GM19351 (cell line): ENCODE measurements at regions not wholly inside any gene's neighbourhood (a gene's known extent, or its start where the extent isn't known, plus 50 kb on each side); places are given as distances from the start of the nearest gene placed in this dataset.

Experiments
- ATAC-seq: cut with Tn5 transposase; IDR thresholded peaks from one replicate; pipeline ENCODE4 v1.9.1; 2021; ENCODE audit warnings: mild to moderate bottlenecking, moderate library complexity; ENCODE audit not compliant: unreplicated experiment

- ATAC-seq, result no peak
These were observed 151.8 kb downstream of the KIF26A start for GRCh38 chr14:104290058-104290667.

- ATAC-seq, result no peak
These were observed 152.4 kb downstream of the KIF26A start for GRCh38 chr14:104290756-104291122.

GRCh38 chr14:104291123-104292000 lies 153.0 kb downstream of the KIF26A start:
- ATAC-seq, result no peak

- ATAC-seq, result no peak
These were observed 153.9 kb downstream of the KIF26A start for GRCh38 chr14:104292084-104292970.

GRCh38 chr14:104293231-104293841 lies 154.9 kb downstream of the KIF26A start:
- ATAC-seq, result no peak

GRCh38 chr14:104293851-104294627 lies 155.7 kb downstream of the KIF26A start:
- no peak for ATAC-seq

- ATAC-seq, result no peak
These were observed 156.2 kb downstream of the KIF26A start for GRCh38 chr14:104294628-104294982.

- no peak for ATAC-seq
These were observed 156.7 kb downstream of the KIF26A start for GRCh38 chr14:104294983-104295680.

- ATAC-seq, result no peak
These were observed 157.4 kb downstream of the KIF26A start for GRCh38 chr14:104295681-104296387.

- ATAC-seq, result no peak
These were observed 158.3 kb downstream of the KIF26A start for GRCh38 chr14:104296388-104297312.

- no peak for ATAC-seq
These were observed 158.9 kb downstream of the KIF26A start for GRCh38 chr14:104297313-104297704.

GRCh38 chr14:104297721-104298401 lies 159.5 kb downstream of the KIF26A start:
- no peak for ATAC-seq

- ATAC-seq, result no peak
These were observed 160.1 kb downstream of the KIF26A start for GRCh38 chr14:104298458-104298857.

- ATAC-seq, result no peak
These were observed 161.8 kb downstream of the KIF26A start for GRCh38 chr14:104299993-104300761.

GRCh38 chr14:104301731-104302460 lies 163.5 kb downstream of the KIF26A start:
- no peak for ATAC-seq

- ATAC-seq, result no peak
These were observed 164.5 kb downstream of the KIF26A start for GRCh38 chr14:104302794-104303405.
